A549 (cell line): ENCODE measurements at regions not wholly inside any gene's neighbourhood (a gene's known extent, or its start where the extent isn't known, plus 50 kb on each side); places are given as distances from the start of the nearest gene placed in this dataset.

Experiments
- ATAC-seq, 2 experiments: fragments of 200-7000 bp in 1 of 2; fragments of >200 bp in 1 of 2; cut with Nextera tagmentation in 1 of 2; cut with Tn5 transposase in 1 of 2; 3 replicates each; pipeline versions ENCODE4 v1.8.0 to v1.9.1; 2018 to 2020; ENCODE audit warnings: mild to moderate bottlenecking in 1 of 2, moderate library complexity in 1 of 2
- CTCF ChIA-PET: fragments of 300-600 bp; sonication (Branson Sonifier 250); formaldehyde crosslinking; extraction: SDS; loops from one replicate; lab custom pipeline; 2021; ENCODE audit warnings: antibody characterized with exemption, inconsistent platforms; lab: Yijun Ruan, JAX
- POLR2A ChIA-PET: fragments of 350-600 bp; formaldehyde crosslinking; extraction: SDS; loops from one replicate; lab custom pipeline; 2021; ENCODE audit warnings: antibody characterized with exemption, inconsistent platforms; lab: Yijun Ruan, JAX
- DNase-seq, 2 experiments: peaks; one replicate each; pipeline versions ENCODE4 v3.0.0 to v3.0.0-alpha.2; 2011 to 2016; ENCODE audit warnings: low read depth in 1 of 2, low spot score in 1 of 2
- FAIRE-seq: peaks from 2 replicates; lab custom pipeline; 2011; peaks lifted over from hg19 to GRCh38; lab: Jason Lieb, UNC
- H3K27ac ChIP-seq, 2 experiments: fragments of >200 bp; sonication (Bioruptor Twin); formaldehyde crosslinking; 3 replicates each; pipeline ENCODE4 v1.5.1; 2016 to 2017
- H3K4me1 ChIP-seq: fragments of >200 bp; sonication (Bioruptor Twin); formaldehyde crosslinking; 3 replicates; pipeline ENCODE4 v1.6.1; 2016
- H3K4me2 ChIP-seq: fragments of >200 bp; sonication (Bioruptor Twin); formaldehyde crosslinking; 3 replicates; pipeline ENCODE4 v1.6.1; 2016
- H3K4me3 ChIP-seq: fragments of >200 bp; sonication (Bioruptor Twin); formaldehyde crosslinking; 3 replicates; pipeline ENCODE4 v1.5.1; 2016
- H3K9me3 ChIP-seq: fragments of >200 bp; sonication (Bioruptor Twin); formaldehyde crosslinking; 3 replicates; pipeline ENCODE4 v1.6.1; 2016
- CEBPB ChIP-seq, 2 experiments: fragments of >200 bp in 1 of 2; sonication (Bioruptor Twin) in 1 of 2; formaldehyde crosslinking in 1 of 2; IDR thresholded peaks; 2 replicates each; pipeline ENCODE4 v1.6.1; 2012 to 2016
- CHD4 ChIP-seq: fragments of 200-600 bp; sonication (generic); IDR thresholded peaks from 2 replicates; pipeline ENCODE4 v1.6.1; 2016; ENCODE audit warnings: antibody characterized with exemption, mild to moderate bottlenecking, borderline replicate concordance
- EHF ChIP-seq: fragments of 250-450 bp; sonication (Bioruptor Pico); IDR thresholded peaks from 2 replicates; pipeline ENCODE4 v1.5.0; 2020; ENCODE audit warnings: mild to moderate bottlenecking
- EHMT2 ChIP-seq: fragments of 200-600 bp; sonication (generic); IDR thresholded peaks from 2 replicates; pipeline ENCODE4 v1.6.1; 2016; ENCODE audit warnings: antibody characterized with exemption, low read depth, mild to moderate bottlenecking, moderate library complexity
- EP300 ChIP-seq, 2 experiments: fragments of >200 bp; sonication (Bioruptor Twin); formaldehyde crosslinking; IDR thresholded peaks; 2 replicates in 1 of 2; 3 replicates in 1 of 2; pipeline ENCODE4 v1.6.1; 2016 to 2017
- ESRRA ChIP-seq: fragments of 150-350 bp; IDR thresholded peaks from 2 replicates; pipeline ENCODE4 v1.6.1; 2014; ENCODE audit warnings: mild to moderate bottlenecking, low read length, borderline replicate concordance
- FOSB ChIP-seq: fragments of 250-450 bp; sonication (Bioruptor Pico); IDR thresholded peaks from 2 replicates; pipeline ENCODE4 v1.5.0; 2020; ENCODE audit warnings: mild to moderate bottlenecking, moderate library complexity
- FOSL2 ChIP-seq, 2 experiments: fragments of 450-650 bp in 1 of 2; fragments of >200 bp in 1 of 2; sonication (Bioruptor Twin) in 1 of 2; formaldehyde crosslinking; IDR thresholded peaks; 2 replicates each; pipeline versions ENCODE4 v1.5.0 to v1.6.1; 2016 to 2020; ENCODE audit warnings: mild to moderate bottlenecking in 1 of 2, moderate library complexity in 1 of 2
- HOXA7 ChIP-seq: fragments of 250-450 bp; sonication (Bioruptor Pico); IDR thresholded peaks from 2 replicates; pipeline ENCODE4 v1.5.0; 2020; ENCODE audit warnings: mild to moderate bottlenecking, moderate library complexity
- JUN ChIP-seq, 2 experiments: fragments of >200 bp; sonication (Bioruptor Twin); formaldehyde crosslinking; IDR thresholded peaks; 2 replicates in 1 of 2; 3 replicates in 1 of 2; pipeline ENCODE4 v1.6.1; 2016 to 2017
- KDM1A ChIP-seq: fragments of 200-600 bp; sonication (generic); IDR thresholded peaks from 2 replicates; pipeline ENCODE4 v1.6.1; 2016; ENCODE audit warnings: low read depth, mild to moderate bottlenecking
- MAFK ChIP-seq: fragments of 450-650 bp; IDR thresholded peaks from 2 replicates; pipeline ENCODE4 v1.6.1; 2014; ENCODE audit not compliant: partially characterized antibody
- NFE2L2 ChIP-seq: fragments of 150-350 bp; conservative IDR thresholded peaks from 2 replicates; pipeline ENCODE4 v1.6.1; 2014; ENCODE audit warnings: low read length
- NR3C1 ChIP-seq: fragments of >200 bp; sonication (Bioruptor Twin); formaldehyde crosslinking; IDR thresholded peaks from 3 replicates; pipeline ENCODE4 v1.6.1; 2017
- PHF8 ChIP-seq: fragments of 200-600 bp; sonication (generic); IDR thresholded peaks from 2 replicates; pipeline ENCODE4 v1.6.1; 2016; ENCODE audit warnings: low read depth, mild to moderate bottlenecking, antibody characterized with exemption, moderate library complexity, borderline replicate concordance
- POLR2A ChIP-seq: IDR thresholded peaks from 2 replicates; pipeline ENCODE4 v1.6.1; 2012; ENCODE audit warnings: mild to moderate bottlenecking, low read length
- POLR2AphosphoS2 ChIP-seq: conservative IDR thresholded peaks from 2 replicates; pipeline ENCODE4 v1.6.1; 2012; ENCODE audit warnings: low read length, improper control_type of control experiment, inconsistent platforms
- RAD21 ChIP-seq, 2 experiments: fragments of >200 bp in 1 of 2; sonication (Bioruptor Twin) in 1 of 2; formaldehyde crosslinking in 1 of 2; IDR thresholded peaks in 1 of 2; conservative IDR thresholded peaks in 1 of 2; 2 replicates in 1 of 2; 3 replicates in 1 of 2; pipeline ENCODE4 v1.6.1; 2012 to 2018; ENCODE audit warnings: inconsistent platforms in 1 of 2
- SMC3 ChIP-seq: fragments of >200 bp; sonication (Bioruptor Twin); formaldehyde crosslinking; IDR thresholded peaks from 3 replicates; pipeline ENCODE4 v1.6.1; 2018; ENCODE audit warnings: inconsistent platforms
- TFCP2L1 ChIP-seq: fragments of 250-450 bp; sonication (Bioruptor Pico); IDR thresholded peaks from 2 replicates; pipeline ENCODE4 v1.5.0; 2021; ENCODE audit warnings: mild to moderate bottlenecking
- TP53 ChIP-seq: fragments of 250-450 bp; sonication (Bioruptor Pico); IDR thresholded peaks from 2 replicates; pipeline ENCODE4 v1.5.0; 2021; ENCODE audit warnings: mild to moderate bottlenecking, moderate library complexity
- WGBS: methylation state at CpG from one replicate; pipeline ENCODE4 v1.1.6; 2017; ENCODE audit errors: missing lambda C conversion rate; 5-methylcytosine and 5-hydroxymethylcytosine counted together
- TF ChIP-seq, protein P1 (sequence below): IDR thresholded peaks from 2 replicates; pipeline ENCODE4 v1.6.1; 2012
- TF ChIP-seq, protein P2 (sequence below): fragments of 200-600 bp; sonication (generic); IDR thresholded peaks from 2 replicates; pipeline ENCODE4 v1.6.1; 2016; ENCODE audit warnings: antibody characterized with exemption, mild to moderate bottlenecking, moderate library complexity
- TF ChIP-seq, protein P3 (sequence below): fragments of >200 bp; sonication (Bioruptor Twin); formaldehyde crosslinking; IDR thresholded peaks from 2 replicates; pipeline ENCODE4 v1.6.1; 2016

DNA sequence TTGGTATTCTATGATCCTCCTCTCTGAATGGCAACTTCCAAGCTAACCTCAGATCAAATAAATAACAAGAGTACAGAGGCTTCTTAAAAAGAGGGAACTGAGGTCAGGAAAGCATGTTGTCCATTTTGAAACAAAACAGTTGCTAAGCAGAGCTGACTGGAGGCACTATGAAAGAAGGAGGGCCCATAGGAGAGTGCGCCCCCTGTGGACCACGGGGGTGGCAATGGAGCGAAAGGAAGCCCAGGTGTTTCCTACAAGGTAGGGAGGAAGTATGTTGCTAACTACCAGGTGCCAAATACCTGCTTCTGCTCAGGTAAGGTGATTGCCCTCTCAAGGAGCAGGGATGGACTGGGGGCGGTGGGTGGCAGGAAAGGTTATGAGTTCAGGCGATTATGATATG, 101.8 kb upstream of the MAST4 start (continued):
- TF ChIP-seq CEBPB (IDR thresholded peaks at IDR 0.05) (no peak), EP300 (IDR thresholded peaks at IDR 0.05) (no peak), TFCP2L1 (CRISPR knock-in tag) (no peak), HOXA7 (CRISPR knock-in tag) (no peak)
- TF ChIP-seq, all 56 proteins: peak for 0

DNA sequence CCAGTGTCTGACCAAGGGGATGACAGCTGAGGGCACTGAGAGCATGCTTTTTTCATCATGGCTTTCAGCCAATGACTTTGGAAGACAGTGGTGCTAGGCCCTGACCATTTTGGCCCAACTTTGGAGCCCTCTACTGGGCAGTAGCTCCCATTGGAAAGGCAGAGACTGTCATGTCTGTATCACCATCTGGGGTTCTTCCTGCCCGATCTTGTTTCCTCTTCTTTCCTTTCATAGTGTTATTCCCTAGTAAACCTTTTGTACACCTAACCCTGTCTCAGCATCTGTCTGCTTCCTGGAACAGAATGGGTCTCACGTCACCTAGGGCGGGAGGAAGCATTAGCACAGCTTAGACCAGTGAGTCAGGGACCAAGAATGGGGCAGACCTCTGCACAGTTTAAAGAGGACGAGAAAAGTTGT, 97.4 kb upstream of the MAST4 start:
- Histone ChIP-seq H3K4me3 (no peak overlapping the region), H3K4me1 (no peaks in the 10 kb centered on the region), H3K9me3 (0 out of 3 replicates have a peak, but pooled peaks cover 3% of the 10 kb centered on the region), H3K4me2 (no peak overlapping the region), H3K27ac (no peak overlapping the region)
- ATAC-seq (peak; percentile 50 to 73; a peak in 4 of 6 replicates), FAIRE-seq (no peak), DNase-seq (peak in 1 of 2 experiments; percentile 11)
- POLR2A ChIA-PET = no interaction called here
- TF ChIP-seq RAD21 (conservative IDR thresholded peaks at IDR 0.05 in 1 of 2, IDR thresholded peaks at IDR 0.05 in 1 of 2) = peak in 1 of 2 experiments; percentile 19; a peak in 1 of 5 replicates
- TF ChIP-seq SMC3 = no peak
- CTCF ChIA-PET = interaction anchor here (1.4 kb wide), 1 partner anchor 258 kb away, joined by 3 read pairs; no protein-coding TSS in a partner anchor
- WGBS = 15% methylated on average over 4 of the region's 4 CpGs

DNA sequence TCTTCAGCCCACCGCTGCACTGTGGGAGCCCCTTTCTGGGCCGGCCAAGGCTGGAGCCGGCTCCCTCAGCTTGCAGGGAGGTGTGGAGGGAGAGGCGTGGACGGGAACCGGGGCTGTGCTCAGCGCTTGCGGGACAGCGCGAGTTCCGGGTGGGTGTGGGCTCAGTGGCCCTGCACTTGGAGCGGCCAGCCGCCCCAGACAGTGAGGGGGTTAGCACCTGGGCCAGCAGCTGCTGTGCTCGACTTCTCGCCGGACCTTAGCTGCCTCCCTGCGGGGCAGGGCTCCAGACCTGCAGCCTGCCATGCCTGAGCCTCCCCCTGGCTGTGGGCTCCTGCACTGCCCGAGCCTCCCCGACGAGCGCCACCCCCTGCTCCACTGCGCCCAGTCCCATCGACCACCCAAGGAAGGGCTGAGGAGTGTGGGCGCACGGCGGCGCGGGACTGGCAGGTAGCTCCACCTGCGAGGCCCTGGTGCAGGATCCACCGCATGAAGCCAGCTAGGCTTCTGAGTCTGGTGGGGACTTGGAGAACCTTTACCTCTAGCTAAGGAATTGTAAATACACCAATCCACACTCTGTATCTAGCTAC, 92.9 kb upstream of the MAST4 start:
- 85% methylated on average over 11 of the region's 30 CpGs for WGBS
- Histone ChIP-seq H3K4me2 (no peak overlapping the region), H3K27ac (no peak overlapping the region), H3K4me1 (no peaks in the 10 kb centered on the region), H3K4me3 (no peak overlapping the region), H3K9me3 (0 out of 3 replicates have a peak, but pooled peaks cover 3% of the 10 kb centered on the region)
- TF ChIP-seq FOSL2 (IDR thresholded peaks at IDR 0.05) = no peak
- TF ChIP-seq FOSL2 (CRISPR knock-in tag; IDR thresholded peaks at IDR 0.05) = no peak
- TF ChIP-seq POLR2AphosphoS2 = no peak
- no peak for TF ChIP-seq ESRRA
- no peak for TF ChIP-seq PHF8
- TF ChIP-seq NR3C1 = no peak
- TF ChIP-seq EHMT2 = no peak
- TF ChIP-seq NFE2L2 = no peak
- no peak for TF ChIP-seq CHD4
- TF ChIP-seq EHF (CRISPR knock-in tag) = no peak
- TF ChIP-seq KDM1A = no peak
- DNase-seq (no peak), ATAC-seq (no peak), FAIRE-seq (no peak)
- ChIA-PET CTCF (no interaction called here), POLR2A (no interaction called here)

DNA sequence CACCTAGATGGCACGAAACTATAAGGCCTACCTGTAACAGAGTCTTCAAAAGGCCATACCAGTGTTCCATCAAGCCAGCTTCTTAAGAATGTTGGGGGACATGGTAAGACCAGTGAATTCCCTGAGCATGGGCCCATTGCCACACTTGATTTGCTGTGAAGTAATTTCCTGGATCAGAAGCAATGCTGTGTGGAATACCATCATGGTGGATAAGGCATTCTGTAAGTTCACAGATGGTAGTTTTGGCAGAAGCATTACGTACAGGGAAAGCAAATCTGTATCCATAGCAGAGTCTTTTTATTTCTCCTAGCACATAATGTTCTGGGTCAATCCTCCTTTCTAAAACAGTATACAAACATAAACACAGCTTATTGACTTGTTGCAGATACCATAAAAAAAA, 89.1 kb upstream of the MAST4 start:
- WGBS = 13% methylated on average over 2 of the region's 2 CpGs
- no peak overlapping the region for H3K4me2 ChIP-seq
- no peak overlapping the region for H3K4me3 ChIP-seq
- DNase-seq = no peak
- H3K27ac ChIP-seq = no peak overlapping the region
- H3K4me1 ChIP-seq = no peaks in the 10 kb centered on the region
- ChIA-PET CTCF (no interaction called here), POLR2A (no interaction called here)
- TF ChIP-seq SMC3 = no peak
- no peak for TF ChIP-seq FOSB
- TF ChIP-seq, protein P1, sequence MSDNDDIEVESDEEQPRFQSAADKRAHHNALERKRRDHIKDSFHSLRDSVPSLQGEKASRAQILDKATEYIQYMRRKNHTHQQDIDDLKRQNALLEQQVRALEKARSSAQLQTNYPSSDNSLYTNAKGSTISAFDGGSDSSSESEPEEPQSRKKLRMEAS = no peak
- TF ChIP-seq, protein P2, sequence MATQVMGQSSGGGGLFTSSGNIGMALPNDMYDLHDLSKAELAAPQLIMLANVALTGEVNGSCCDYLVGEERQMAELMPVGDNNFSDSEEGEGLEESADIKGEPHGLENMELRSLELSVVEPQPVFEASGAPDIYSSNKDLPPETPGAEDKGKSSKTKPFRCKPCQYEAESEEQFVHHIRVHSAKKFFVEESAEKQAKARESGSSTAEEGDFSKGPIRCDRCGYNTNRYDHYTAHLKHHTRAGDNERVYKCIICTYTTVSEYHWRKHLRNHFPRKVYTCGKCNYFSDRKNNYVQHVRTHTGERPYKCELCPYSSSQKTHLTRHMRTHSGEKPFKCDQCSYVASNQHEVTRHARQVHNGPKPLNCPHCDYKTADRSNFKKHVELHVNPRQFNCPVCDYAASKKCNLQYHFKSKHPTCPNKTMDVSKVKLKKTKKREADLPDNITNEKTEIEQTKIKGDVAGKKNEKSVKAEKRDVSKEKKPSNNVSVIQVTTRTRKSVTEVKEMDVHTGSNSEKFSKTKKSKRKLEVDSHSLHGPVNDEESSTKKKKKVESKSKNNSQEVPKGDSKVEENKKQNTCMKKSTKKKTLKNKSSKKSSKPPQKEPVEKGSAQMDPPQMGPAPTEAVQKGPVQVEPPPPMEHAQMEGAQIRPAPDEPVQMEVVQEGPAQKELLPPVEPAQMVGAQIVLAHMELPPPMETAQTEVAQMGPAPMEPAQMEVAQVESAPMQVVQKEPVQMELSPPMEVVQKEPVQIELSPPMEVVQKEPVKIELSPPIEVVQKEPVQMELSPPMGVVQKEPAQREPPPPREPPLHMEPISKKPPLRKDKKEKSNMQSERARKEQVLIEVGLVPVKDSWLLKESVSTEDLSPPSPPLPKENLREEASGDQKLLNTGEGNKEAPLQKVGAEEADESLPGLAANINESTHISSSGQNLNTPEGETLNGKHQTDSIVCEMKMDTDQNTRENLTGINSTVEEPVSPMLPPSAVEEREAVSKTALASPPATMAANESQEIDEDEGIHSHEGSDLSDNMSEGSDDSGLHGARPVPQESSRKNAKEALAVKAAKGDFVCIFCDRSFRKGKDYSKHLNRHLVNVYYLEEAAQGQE = no peak
- TF ChIP-seq MAFK = no peak
- no peak for TF ChIP-seq TP53 (CRISPR knock-in tag)
- TF ChIP-seq POLR2A = no peak
- TF ChIP-seq, protein P3, sequence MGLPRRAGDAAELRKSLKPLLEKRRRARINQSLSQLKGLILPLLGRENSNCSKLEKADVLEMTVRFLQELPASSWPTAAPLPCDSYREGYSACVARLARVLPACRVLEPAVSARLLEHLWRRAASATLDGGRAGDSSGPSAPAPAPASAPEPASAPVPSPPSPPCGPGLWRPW = no peak
- no peak for TF ChIP-seq JUN (IDR thresholded peaks at IDR 0.05)
- H3K9me3 ChIP-seq = 0 out of 3 replicates have a peak, but pooled peaks cover 3% of the 10 kb centered on the region
- no peak for ATAC-seq
- FAIRE-seq = no peak
